HG03108 (cell line): ENCODE measurements at regions not wholly inside any gene's neighbourhood (a gene's known extent, or its start where the extent isn't known, plus 50 kb on each side); places are given as distances from the start of the nearest gene placed in this dataset.
"Not testable (repeated sequence)": the region's sequence is repeated elsewhere in the genome, so short reads cannot be mapped to it uniquely, and the experiment has no call there.

Source experiments
- ATAC-seq: cut with Tn5 transposase; IDR thresholded peaks from one replicate; pipeline ENCODE4 v1.9.1; 2021; ENCODE audit warnings: moderate library complexity; ENCODE audit not compliant: unreplicated experiment

DNA sequence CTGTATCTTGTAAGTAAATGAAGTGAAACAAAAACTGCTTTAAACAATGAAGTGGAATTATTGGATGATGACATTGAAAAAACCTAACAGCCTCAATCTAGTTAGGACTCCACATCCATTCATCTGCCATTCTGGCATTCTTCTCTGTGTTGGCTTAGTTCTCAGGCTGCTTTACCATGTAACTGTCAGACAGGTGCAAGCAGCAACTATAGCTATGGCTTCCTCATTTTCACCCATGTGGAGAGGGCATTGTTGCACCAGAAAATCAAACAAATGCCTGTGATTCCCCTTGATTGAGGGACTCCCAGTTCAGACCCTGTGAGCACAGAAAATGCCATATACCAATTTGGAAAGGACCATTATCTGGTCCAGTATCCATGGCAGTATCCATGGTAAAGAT, 129.5 kb upstream of the NYAP2 start:
- no peak for ATAC-seq

DNA sequence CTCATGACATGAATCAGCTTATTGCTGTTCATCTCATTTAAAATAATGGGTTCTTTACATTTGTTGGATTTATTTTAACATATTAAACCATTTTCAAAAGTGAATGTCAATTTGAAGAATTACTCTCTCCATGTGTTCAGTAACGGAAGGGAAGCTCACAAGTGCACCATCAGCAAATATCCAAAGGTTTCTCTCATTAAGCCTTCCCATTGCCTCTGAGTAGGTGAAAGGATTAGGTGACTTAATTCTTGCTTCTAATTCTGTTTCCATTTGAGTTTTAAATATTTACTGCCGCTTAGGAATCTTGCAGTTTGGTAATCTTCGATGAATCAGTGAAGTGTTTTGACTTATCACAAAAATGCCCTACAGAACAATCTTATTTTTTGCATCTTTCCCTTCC, 145.1 kb upstream of the NYAP2 start:
- no peak for ATAC-seq

DNA sequence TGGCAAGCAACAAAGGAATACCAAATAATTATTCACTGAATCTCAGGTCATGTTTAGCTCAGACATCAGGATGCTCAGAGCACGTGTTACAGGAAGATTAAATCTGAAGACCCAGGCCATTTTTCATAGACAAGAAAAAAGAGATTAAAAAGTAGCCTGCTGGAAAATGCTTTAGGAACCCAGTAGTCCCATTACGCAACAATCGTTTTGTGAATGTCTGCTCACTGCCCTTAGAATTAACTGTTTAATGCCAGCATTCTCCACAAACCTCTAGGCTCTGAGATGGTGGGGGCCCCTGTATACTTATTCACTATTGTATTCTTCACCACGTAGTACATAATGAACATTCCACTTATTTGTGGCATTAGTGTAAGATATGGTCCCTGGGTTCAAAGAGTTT, 154.6 kb upstream of the NYAP2 start:
- no peak for ATAC-seq

DNA sequence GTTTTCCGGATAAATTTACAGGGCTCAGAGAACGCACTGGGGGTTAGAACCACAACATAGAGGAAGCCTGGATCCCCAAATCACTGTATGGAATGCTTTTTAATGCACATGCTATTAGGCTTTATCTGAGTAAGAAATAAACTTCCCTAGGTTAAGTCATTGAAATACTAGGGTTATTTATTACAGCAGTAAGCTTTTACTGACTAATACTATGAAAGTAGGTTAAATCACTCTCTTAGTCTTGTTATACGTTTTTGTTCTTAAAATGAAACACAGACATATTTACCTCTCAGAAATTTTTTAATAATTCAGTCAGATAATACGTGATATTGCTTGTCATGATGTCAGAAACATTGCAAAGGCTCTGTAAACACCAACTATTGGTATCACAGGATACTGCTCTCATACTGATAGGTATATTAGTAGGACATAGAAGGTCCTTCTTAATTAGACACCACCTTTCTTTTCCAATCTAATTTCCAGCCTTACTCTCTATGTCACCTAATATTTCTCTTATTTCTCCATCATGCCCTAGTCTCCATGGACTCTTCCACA, 162.7 kb upstream of the NYAP2 start:
- no peak for ATAC-seq

DNA sequence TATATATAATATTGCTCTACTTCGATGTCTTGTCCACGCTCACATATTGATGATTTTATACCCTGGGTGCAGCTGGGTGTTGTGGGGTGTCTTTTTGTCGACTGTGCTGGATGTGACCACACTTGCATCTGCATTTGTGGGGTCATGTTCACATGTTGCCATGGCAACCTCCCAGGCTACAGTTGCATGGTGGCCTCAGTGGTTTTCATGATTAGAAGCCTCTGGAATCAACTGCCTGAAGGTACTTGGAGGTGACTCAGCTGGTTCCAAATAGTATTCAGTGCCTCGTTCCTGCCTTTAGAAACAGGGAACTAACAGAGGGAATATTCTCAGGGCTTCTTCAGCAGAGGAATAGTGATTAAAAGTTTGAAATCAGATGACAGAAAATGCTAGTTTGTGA, 166.3 kb upstream of the NYAP2 start:
- ATAC-seq = no peak

DNA sequence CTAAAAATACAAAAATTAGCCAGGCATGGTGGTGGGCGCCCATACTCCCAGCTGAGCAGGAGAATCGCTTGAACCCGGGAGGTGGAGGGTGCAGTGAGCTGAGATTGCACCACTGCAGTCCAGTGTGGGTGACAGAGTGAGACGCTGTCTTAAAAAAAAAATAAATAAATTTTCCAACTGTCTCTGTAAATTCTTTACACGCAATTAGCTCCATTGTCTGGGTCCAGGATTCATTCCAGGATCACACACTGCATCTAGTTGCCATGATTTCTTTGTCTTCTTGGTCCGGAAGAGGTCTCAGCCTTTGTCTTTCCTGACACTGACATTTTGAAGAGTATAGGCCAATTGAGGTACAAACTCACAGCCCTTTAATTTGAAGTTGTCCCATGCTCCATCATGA, 167.6 kb upstream of the NYAP2 start:
- no peak for ATAC-seq

DNA sequence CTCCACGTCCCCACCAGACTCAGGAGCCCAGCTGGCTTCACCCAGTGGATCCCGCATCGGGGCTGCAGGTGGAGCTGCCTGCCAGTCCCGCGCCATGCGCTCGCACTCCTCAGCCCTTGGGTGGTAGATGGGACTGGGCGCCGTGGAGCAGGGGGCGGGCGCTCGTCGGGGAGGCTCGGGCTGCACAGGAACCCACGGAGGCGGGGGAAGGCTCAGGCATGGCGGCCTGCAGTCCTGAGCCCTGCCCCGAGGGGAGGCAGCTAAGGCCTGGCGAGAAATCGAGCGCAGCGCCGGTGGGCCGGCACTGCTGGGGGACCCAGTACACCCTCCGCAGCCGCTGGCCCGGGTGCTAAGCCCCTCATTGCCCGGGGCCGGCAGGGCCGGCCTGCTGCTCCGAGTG, 170.2 kb upstream of the NYAP2 start:
- ATAC-seq = not testable (repeated sequence)

DNA sequence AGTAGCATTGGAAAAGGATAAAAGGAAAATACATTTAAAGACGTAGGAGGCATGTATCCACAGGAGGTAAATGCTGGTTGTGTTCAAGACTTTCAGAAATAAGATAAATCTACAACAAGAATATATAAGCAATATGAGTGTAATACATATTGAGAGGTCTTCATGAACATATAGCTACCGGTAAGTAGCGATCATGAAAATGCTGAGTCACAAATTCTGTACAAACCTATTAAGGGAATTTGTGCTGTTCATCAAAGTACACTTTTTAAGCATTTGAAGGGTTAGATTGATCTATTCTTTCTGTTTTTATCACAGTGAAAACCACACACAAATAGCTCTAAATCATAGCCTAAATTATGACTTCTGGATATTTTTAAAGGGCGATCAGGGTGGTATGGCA, 173.1 kb upstream of the NYAP2 start:
- ATAC-seq = no peak

DNA sequence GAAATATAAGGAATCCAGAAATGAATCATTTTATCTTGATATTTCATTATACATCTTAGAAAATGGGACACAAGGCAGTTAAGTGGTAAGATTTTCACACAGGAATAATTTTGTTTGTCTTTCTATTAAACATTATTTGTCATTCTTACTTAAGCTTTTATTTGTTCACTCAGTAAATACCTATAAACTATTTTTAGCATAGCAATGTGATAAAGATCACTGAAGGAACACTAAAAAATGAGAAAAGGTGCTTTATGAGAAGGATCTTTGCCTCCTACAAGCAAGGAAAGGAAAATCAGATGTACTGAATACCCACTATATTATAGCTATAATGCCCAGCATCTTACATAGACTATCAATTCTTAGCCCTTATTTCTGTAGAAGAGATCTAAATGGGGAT, 176.2 kb upstream of the NYAP2 start:
- ATAC-seq = no peak

DNA sequence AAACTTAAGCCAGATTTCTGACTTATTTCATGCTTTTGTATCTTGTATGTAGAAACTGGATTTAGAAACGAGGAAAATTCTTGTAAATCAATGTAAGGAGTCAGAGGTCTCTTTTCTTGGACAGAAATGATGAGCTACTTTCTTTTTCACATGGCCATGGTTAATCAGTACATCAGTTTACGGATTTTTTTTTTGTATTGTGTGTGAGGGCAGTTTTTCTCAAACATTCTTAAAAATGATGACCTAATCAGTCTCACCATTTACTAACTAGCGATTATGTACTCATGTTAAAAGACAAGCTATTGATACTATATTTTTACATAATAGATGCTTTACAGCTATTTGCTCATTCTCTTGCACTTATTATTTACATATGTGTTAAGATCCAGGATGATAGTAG, 165.2 kb upstream of the DOCK10 start:
- no peak for ATAC-seq

DNA sequence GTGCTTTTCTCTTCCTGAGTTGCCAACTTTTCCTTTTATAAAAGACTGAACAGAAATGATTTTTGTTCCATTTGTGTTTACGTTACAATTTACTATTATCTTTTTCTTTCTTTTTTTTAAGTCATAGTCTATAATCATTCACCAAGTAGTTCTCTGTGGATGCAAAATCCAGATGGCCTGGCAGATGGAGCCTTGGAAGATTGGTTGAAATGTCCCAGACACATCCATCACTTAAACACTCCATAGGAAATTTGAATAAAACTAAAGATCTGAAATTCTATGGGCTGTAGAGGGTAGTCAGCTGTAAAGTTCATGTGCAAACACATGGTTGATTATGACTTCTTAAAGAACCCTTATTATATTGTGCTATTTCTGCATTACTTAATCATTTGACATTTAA, 164.8 kb upstream of the DOCK10 start:
- no peak for ATAC-seq

DNA sequence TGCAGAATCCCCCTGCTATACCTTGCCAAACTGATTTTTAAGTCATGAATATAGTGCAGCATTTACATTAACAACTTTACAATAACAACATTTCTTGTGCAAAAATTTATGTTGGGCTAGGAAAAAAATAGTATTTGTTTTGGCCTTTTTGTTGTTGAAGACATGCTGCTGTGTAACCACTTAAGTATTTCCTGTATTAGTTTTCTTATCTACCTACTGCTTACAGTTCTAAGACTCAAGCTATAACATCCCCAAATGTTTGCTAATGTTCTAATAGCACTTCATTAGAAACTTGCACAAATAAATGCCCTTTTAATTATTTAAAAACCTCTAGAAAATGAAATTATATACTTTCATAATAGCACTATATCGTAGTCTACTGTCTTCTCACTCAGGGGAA, 154.3 kb upstream of the DOCK10 start:
- ATAC-seq = no peak

DNA sequence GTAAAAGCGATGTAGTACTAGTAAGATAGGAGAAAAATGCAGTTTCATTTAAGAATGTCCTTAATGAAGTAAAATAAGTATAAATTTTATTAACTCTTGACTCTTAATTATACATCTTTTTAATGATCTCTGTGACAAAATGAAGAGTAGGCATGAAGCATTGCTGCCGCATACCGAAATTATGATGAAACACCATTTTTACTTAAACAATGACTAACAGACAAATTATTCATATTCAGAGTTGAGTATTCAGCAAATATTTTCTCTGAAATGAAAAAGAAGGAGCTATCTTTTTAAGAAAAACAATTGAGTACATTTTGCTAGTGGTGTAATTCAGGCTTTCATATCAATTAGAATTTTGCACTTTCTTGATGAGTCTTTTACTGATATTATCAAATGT, 150.6 kb upstream of the DOCK10 start:
- ATAC-seq = no peak

DNA sequence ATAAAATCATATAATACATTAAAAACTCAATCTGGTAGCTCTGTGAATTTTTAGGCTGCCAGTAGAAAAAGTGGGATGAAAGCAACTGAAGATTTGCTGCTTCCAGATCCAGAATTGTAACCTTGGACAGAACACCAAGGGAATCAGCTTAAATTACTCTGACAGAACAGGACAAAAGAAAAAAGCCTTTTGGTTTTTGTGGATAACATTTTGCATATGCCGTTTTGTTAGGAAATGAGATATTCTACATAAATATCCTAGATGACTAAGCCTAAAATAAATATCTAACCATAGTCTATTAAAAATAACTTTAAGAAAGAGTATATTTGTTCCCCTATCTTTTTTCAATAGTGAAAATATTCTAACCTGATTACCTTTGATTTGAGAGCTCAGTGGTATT, 148.7 kb upstream of the DOCK10 start:
- no peak for ATAC-seq

DNA sequence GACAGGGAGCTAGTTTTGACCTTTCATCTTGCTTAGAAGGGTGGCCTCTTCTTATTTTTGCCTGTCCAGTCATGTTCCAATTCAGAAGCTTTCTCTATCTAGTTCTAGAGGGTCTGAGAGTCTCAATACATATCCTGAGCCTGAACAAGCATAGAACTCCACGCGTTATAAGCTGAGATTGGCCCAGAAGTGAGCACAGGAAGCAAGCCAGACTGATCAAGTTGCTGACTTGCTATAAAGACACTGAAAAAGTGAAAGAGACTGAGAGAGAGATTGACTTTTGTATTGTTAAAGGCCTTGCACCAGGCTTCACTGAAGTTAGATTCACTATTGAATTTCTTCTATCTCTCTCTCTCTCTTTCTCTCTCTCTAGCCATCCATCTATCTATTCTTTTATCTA, 142.7 kb upstream of the DOCK10 start:
- ATAC-seq = no peak

DNA sequence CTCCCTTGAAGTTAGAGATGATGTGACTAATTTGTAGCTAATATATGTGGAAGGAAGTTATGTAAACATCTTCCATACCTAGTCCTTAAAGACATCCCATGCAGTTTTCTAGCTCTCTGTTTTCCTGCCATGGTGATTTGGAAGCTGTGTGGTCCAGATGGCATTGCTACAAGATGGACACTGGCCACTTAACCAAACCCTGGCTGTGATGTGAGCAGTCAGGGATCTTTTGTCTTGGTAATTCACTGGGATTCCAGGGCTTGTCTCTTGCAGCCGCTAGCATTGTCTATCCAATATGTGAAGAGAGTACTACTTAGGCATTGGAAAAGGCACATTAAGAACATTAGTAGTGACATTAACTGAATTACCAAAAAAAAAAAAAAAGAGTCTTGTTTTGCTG, 139.9 kb upstream of the DOCK10 start:
- ATAC-seq = no peak

DNA sequence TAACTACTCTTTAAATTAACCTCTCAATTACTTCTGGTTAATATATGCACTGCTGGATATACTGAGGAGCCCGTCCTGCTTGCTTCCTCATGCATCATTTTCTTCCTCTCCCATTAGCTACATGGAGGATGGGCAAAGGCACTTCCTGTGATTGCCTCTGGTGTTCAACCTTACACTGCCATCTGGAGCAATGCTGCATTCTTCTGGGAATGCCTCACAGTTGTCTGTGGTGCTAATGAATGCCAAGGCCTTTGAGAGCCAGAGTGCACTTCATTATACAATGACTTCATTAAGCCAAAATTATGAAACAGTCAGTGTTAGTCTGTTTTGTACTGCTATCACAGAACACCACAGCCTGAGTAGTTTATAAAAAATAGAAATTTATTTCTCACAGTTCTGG, 134.8 kb upstream of the DOCK10 start:
- no peak for ATAC-seq

DNA sequence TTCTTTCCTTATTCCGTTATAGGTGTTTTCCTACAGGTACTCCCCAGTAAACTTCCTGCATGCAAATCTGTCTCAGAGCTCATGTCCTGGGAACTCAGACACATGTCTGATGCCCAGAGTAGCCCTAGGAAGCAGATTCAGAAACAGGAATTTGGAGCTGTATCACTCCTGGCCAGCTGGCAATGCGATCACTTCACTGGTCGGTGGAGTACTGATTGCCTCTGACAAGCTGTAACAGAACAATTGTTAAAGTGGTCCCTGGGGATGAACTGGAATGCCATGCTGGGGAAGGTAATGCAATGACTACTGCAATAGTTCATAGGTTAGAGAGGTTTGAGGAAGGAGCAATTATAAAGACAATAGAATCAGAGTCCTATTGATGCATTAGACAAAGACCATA, 131.6 kb upstream of the DOCK10 start:
- no peak for ATAC-seq

DNA sequence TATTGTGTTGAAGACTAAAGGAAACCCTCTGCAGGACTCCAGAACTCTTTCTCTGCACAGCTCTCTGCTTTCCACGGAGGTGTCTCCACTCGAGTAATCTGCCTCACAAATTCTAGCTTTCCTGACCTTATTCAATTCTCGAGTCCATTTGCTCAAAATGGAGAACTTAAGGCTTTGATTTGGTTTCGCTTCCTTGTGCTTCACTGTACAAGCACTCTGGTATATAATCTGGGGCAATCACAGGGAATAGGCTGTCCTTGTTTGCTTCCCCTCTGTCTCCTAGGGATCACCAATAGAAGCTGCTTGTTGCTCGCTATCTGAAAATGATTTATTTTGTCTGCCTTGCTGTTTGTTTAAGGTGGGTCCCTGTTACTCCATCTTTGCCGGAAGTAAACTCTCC, 129.1 kb upstream of the DOCK10 start:
- ATAC-seq = no peak

DNA sequence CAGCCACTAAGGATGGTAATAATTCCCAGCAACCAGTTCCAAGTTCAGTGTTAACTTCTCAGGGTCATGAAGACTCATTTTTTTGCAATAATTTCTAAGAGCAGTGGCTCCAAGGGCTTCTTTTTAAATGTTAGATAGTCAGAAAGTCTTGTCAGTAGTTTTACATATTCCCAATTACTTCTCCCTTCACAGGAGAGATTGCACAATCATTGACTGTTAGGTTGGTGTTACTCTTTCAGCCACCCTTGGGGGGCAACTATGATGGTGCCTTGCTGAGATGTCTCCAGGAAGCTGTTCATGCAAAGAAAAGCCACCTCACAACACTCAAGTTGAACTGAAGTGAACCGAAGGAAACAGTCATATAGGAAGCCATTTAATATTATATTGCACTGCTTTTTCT, 127.9 kb upstream of the DOCK10 start:
- no peak for ATAC-seq

DNA sequence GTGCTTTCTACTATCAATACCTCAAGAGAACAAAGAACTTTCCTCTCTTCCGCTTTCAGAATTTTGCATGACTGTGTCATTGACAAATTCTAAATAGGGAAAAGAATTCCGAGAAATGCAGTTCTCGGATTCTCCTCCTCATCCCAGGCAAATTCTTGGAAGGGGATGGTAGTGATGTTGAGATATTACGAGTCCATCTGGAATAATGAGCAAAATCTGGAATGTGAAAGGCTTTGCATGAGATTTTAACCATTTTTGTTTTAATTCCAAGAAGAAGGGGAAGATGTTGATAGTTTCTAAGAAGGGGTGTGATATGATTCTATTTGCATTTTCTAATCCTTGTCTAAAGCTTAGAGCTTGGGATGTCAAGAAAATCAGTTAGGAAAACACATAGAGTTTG, 127.1 kb upstream of the DOCK10 start:
- no peak for ATAC-seq

DNA sequence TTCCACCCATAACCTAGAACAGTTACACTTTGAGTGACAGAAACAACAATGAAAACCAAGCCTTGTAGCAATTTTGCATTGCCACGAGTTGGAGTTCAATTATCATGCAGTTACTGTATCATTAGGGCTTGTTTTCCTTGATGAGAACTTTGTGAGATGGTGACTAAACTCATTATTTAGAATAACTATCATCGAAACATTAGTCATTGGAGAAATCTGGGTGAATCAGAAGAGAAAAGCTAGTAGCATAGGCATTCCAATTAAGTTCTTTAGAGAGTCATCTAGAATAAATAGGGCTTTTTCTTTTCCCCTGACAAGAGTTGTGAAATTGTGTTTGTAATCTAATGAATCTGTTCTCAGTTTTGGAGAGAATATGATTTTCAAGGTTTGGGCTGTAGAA, 122.8 kb upstream of the DOCK10 start:
- ATAC-seq = no peak

DNA sequence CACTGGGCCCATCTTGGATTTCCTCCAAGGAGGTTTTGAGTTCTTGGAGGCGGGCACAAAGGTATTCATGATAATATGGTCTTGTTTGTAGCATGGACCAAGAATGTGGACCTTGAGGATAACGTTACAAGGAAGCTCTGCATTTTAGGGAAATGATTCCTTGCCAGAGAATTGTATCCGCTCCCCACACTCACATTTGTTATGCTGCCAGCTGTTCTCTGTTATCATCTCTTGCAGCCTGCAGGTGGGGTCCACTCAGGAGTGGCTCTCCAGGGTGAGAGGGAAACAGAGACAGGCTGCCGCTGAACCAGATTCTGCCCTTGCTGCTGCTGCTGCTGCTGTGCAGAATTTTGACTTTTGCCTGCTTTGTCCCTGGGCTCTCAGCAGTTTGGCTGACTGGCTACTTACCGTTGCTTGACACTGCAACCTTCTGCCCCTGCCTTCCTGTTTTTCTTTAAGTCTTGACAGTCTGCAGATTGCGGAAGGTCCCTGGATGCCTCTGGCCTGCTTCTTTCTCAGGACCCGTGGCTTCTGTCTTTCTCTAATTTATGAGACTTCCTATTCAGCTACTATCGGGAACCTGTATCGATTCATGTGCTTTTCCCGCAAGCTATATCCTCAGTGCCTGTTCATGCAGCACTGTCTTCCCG, 122.3 kb upstream of the DOCK10 start:
- no peak for ATAC-seq
